IMR-90 (cell line): ENCODE measurements at regions not wholly inside any gene's neighbourhood (a gene's known extent, or its start where the extent isn't known, plus 50 kb on each side); places are given as distances from the start of the nearest gene placed in this dataset.

ENCODE experiments used
- ATAC-seq: fragments of 200-7000 bp; cut with Tn5 transposase; 2 replicates; pipeline ENCODE4 v1.9.1; 2020; ENCODE audit warnings: low read depth, mild to moderate bottlenecking, moderate library complexity
- BruUV-seq: library from RNA; stranded (reverse); fragments of 400-500 nt; replicated peaks from 2 replicates; lab custom pipeline; 2021; lab: Mats Ljungman, UMichigan
- CTCF ChIA-PET: fragments of 300-600 bp; formaldehyde crosslinking; extraction: SDS; loops from one replicate; lab custom pipeline; 2021; ENCODE audit warnings: antibody characterized with exemption; lab: Yijun Ruan, JAX
- POLR2A ChIA-PET: fragments of 300-600 bp; sonication (Branson Sonifier 250); formaldehyde crosslinking; loops from one replicate; lab custom pipeline; 2022; ENCODE audit warnings: antibody characterized with exemption; ENCODE audit not compliant: unreplicated experiment; lab: Charles Lee
- DNase-seq: peaks from one replicate; pipeline ENCODE4 v3.0.0; 2013
- H2AFZ ChIP-seq: replicated peaks from 2 replicates; pipeline ENCODE3; 2013; ENCODE audit warnings: low read length, mild to moderate bottlenecking; ENCODE audit not compliant: poor library complexity
- H2AK5ac ChIP-seq: 2 replicates; pipeline ENCODE4 v1.6.1; 2013; ENCODE audit warnings: low read depth, low read length, inconsistent platforms
- H2AK9ac ChIP-seq: replicated peaks from 2 replicates; pipeline ENCODE3; 2013; ENCODE audit warnings: mild to moderate bottlenecking, low read depth, low read length, moderate library complexity; ENCODE audit not compliant: poor library complexity
- H2BK120ac ChIP-seq: 2 replicates; pipeline ENCODE4 v1.6.1; 2013; ENCODE audit warnings: low read depth, low read length, inconsistent platforms
- H2BK15ac ChIP-seq: 3 replicates; pipeline ENCODE4 v1.6.1; 2013; ENCODE audit warnings: low read depth, low read length, inconsistent platforms
- H2BK20ac ChIP-seq: 2 replicates; pipeline ENCODE4 v1.6.1; 2013; ENCODE audit warnings: low read depth, mild to moderate bottlenecking, inconsistent platforms, low read length, moderate library complexity
- H2BK5ac ChIP-seq: 2 replicates; pipeline ENCODE4 v1.6.1; 2013; ENCODE audit warnings: mild to moderate bottlenecking, low read depth, low read length, inconsistent platforms; ENCODE audit not compliant: poor library complexity, severe bottlenecking
- H3K14ac ChIP-seq: replicated peaks from 2 replicates; pipeline ENCODE4 v1.6.1; 2013; ENCODE audit warnings: low read depth, low read length, inconsistent platforms
- H3K18ac ChIP-seq: 2 replicates; pipeline ENCODE4 v1.6.1; 2013; ENCODE audit warnings: low read depth, low read length, control low read depth
- H3K23ac ChIP-seq: 2 replicates; pipeline ENCODE4 v1.6.1; 2013; ENCODE audit warnings: low read depth, low read length, inconsistent platforms
- H3K27ac ChIP-seq: 2 replicates; pipeline ENCODE4 v1.5.1; 2013; ENCODE audit warnings: mild to moderate bottlenecking, control low read depth, low read length; ENCODE audit not compliant: insufficient read depth
- H3K27me3 ChIP-seq: 2 replicates; pipeline ENCODE4 v1.6.1; 2013; ENCODE audit warnings: low read length; ENCODE audit not compliant: control insufficient read depth, insufficient read depth
- H3K36me3 ChIP-seq: 2 replicates; pipeline ENCODE4 v1.6.1; 2013; ENCODE audit warnings: low read length, mixed read lengths; ENCODE audit not compliant: control insufficient read depth, insufficient read depth
- H3K4ac ChIP-seq: 2 replicates; pipeline ENCODE4 v1.6.1; 2013; ENCODE audit warnings: low read depth, low read length, inconsistent platforms
- H3K4me1 ChIP-seq: 2 replicates; pipeline ENCODE4 v1.6.1; 2013; ENCODE audit warnings: low read length, mixed read lengths; ENCODE audit not compliant: control insufficient read depth, insufficient read depth
- H3K4me2 ChIP-seq: 2 replicates; pipeline ENCODE4 v1.6.1; 2013; ENCODE audit warnings: low read depth, mild to moderate bottlenecking, control low read depth, low read length, moderate library complexity
- H3K4me3 ChIP-seq: 2 replicates; pipeline ENCODE4 v1.5.1; 2013; ENCODE audit warnings: low read depth, mild to moderate bottlenecking, control low read depth, low read length, moderate library complexity; ENCODE audit not compliant: insufficient read depth
- H3K56ac ChIP-seq: 2 replicates; pipeline ENCODE4 v1.6.1; 2013; ENCODE audit warnings: low read length, inconsistent platforms; ENCODE audit not compliant: insufficient read depth; ENCODE audit errors: extremely low read depth
- H3K79me1 ChIP-seq, 2 experiments: 2 replicates each; pipeline ENCODE4 v1.6.1; 2013; ENCODE audit warnings: low read length in 2 of 2, inconsistent platforms in 1 of 2, low read depth in 1 of 2
- H3K9ac ChIP-seq: 2 replicates; pipeline ENCODE4 v1.6.1; 2013; ENCODE audit warnings: low read depth, low read length, control low read depth
- H3K9me1 ChIP-seq: 2 replicates; pipeline ENCODE4 v1.6.1; 2013; ENCODE audit warnings: low read length, inconsistent platforms; ENCODE audit not compliant: insufficient read depth
- H3K9me3 ChIP-seq: 2 replicates; pipeline ENCODE4 v1.6.1; 2013; ENCODE audit warnings: low read length; ENCODE audit not compliant: control insufficient read depth, insufficient read depth
- H4K20me1 ChIP-seq: 2 replicates; pipeline ENCODE4 v1.6.1; 2013; ENCODE audit warnings: low read length, inconsistent platforms; ENCODE audit not compliant: insufficient read depth
- H4K5ac ChIP-seq: 2 replicates; pipeline ENCODE4 v1.6.1; 2013; ENCODE audit warnings: mild to moderate bottlenecking, low read depth, low read length, control low read depth
- H4K8ac ChIP-seq, 2 experiments: 2 replicates each; pipeline ENCODE4 v1.6.1; 2013; ENCODE audit warnings: low read depth in 2 of 2, low read length in 2 of 2, control low read depth in 1 of 2, inconsistent platforms in 1 of 2
- H4K91ac ChIP-seq: 2 replicates; pipeline ENCODE4 v1.6.1; 2013; ENCODE audit warnings: low read depth, low read length, inconsistent platforms; ENCODE audit not compliant: insufficient read depth
- BHLHE40 ChIP-seq: fragments of 150-350 bp; IDR thresholded peaks from 2 replicates; pipeline ENCODE4 v1.6.1; 2016; ENCODE audit warnings: mild to moderate bottlenecking, low read depth, low read length
- CEBPB ChIP-seq: IDR thresholded peaks from 2 replicates; pipeline ENCODE4 v1.6.1; 2012; ENCODE audit warnings: low read depth, low read length, improper control_type of control experiment
- CHD1 ChIP-seq: IDR thresholded peaks from 2 replicates; pipeline ENCODE4 v1.6.1; 2012; ENCODE audit warnings: low read depth, low read length, improper control_type of control experiment
- ELK1 ChIP-seq: fragments of 150-350 bp; IDR thresholded peaks from 2 replicates; pipeline ENCODE4 v1.6.1; 2016; ENCODE audit warnings: low read depth, mild to moderate bottlenecking, low read length, moderate library complexity, borderline replicate concordance
- FOS ChIP-seq: fragments of 150-350 bp; IDR thresholded peaks from 2 replicates; pipeline ENCODE4 v1.6.1; 2016; ENCODE audit warnings: low read depth, low read length
- MAFK ChIP-seq: IDR thresholded peaks from 2 replicates; pipeline ENCODE4 v1.6.1; 2012; ENCODE audit warnings: low read depth, low read length, improper control_type of control experiment
- MXI1 ChIP-seq: IDR thresholded peaks from 2 replicates; pipeline ENCODE4 v1.6.1; 2012; ENCODE audit warnings: low read depth, mild to moderate bottlenecking, low read length, moderate library complexity, borderline replicate concordance
- NFE2L2 ChIP-seq: fragments of 150-350 bp; IDR thresholded peaks from 2 replicates; pipeline ENCODE4 v1.6.1; 2016; ENCODE audit warnings: low read depth, mild to moderate bottlenecking, low read length
- POLR2A ChIP-seq: IDR thresholded peaks from 2 replicates; pipeline ENCODE4 v1.6.1; 2012; ENCODE audit warnings: mild to moderate bottlenecking, low read depth, low read length
- RAD21 ChIP-seq: IDR thresholded peaks from 2 replicates; pipeline ENCODE4 v1.6.1; 2012; ENCODE audit warnings: low read length, improper control_type of control experiment
- RFX5 ChIP-seq: IDR thresholded peaks from 2 replicates; pipeline ENCODE4 v1.8.0; 2012; ENCODE audit warnings: low read depth, mild to moderate bottlenecking, low read length, moderate library complexity
- SMC3 ChIP-seq: fragments of 150-350 bp; IDR thresholded peaks from 2 replicates; pipeline ENCODE4 v1.6.1; 2016; ENCODE audit warnings: low read depth, mild to moderate bottlenecking, antibody characterized with exemption, low read length, moderate library complexity
- WGBS, 2 experiments: methylation state at CpG; one replicate each; pipeline versions ENCODE4 v1.1.5 to v1.1.7; 2013; ENCODE audit warnings: missing lambda C conversion rate in 2 of 2; ENCODE audit not compliant: insufficient read length in 1 of 2; ENCODE audit errors: extremely low coverage in 2 of 2; 5-methylcytosine and 5-hydroxymethylcytosine counted together
- dilution Hi-C: fragments of 300-500 bp; cut with HindIII; formaldehyde crosslinking; loops from one replicate; pipeline ENCODE4 v1.14.3; 2018; ENCODE audit warnings: low sequenced_read_pairs; ENCODE audit not compliant: unreplicated experiment
- in situ Hi-C: fragments of 300-500 bp; cut with MboI; formaldehyde crosslinking; loops from 3 replicates; pipeline ENCODE4 v1.14.3; 2019; ENCODE audit warnings: low sequenced_read_pairs, inconsistent platforms, mixed read lengths
- intact Hi-C: fragments of 100-400 bp; cut with micrococcal nuclease; formaldehyde crosslinking; loops from 2 replicates; pipeline ENCODE4 v1.10.0; 2022

- Histone ChIP-seq H3K79me1 (no peaks in the 10 kb centered on the region), H4K5ac (no peak overlapping the region), H3K4me1 (no peaks in the 10 kb centered on the region), H3K9ac (no peak overlapping the region), H2AFZ (no peak overlapping the region), H3K9me1 (no peaks in the 10 kb centered on the region), H2BK15ac (no peak overlapping the region), H2AK9ac (no peak overlapping the region), H2BK20ac (no peak overlapping the region), H2AK5ac (no peak overlapping the region), H4K91ac (no peak overlapping the region), H3K27me3 (no peaks in the 10 kb centered on the region), H2BK5ac (no peak overlapping the region), H3K56ac (no peak overlapping the region), H4K8ac (no peak overlapping the region), H3K18ac (no peak overlapping the region), H3K27ac (no peak overlapping the region), H2BK120ac (no peak overlapping the region), H3K9me3 (peaks cover 12% of the 10 kb centered on the region), H4K20me1 (no peaks in the 10 kb centered on the region), H3K4me3 (no peak overlapping the region), H3K14ac (no peak overlapping the region), H3K4me2 (no peak overlapping the region), H3K36me3 (no peaks in the 10 kb centered on the region), H3K4ac (no peak overlapping the region), H3K23ac (no peak overlapping the region)
- no TSS peak for BruUV-seq
- ATAC-seq = no peak
- intact Hi-C loops (no loop called here), dilution Hi-C loops (no loop called here), in situ Hi-C loops (no loop called here)
- TF ChIP-seq BHLHE40 (no peak), SMC3 (no peak), NFE2L2 (no peak), MXI1 (no peak), RAD21 (no peak), MAFK (no peak), ELK1 (no peak), RFX5 (no peak), FOS (no peak), CEBPB (no peak), CHD1 (no peak), POLR2A (no peak)
- 17% methylated on average over 1 of the region's 8 CpGs; no CpG with 5 or more reads in 1 of the 2 experiments for WGBS, 2 experiments
- POLR2A ChIA-PET = interaction anchor here (0.5 kb wide), 1 partner anchor 1519 kb away, joined by 5 read pairs; no protein-coding TSS in a partner anchor
- CTCF ChIA-PET = no interaction called here
- no peak for DNase-seq
Measured at GRCh38 chr2:5285872-5286769, 406.1 kb upstream of the SOX11 start.
